GM18858 (cell line): ENCODE measurements at regions not wholly inside any gene's neighbourhood (a gene's known extent, or its start where the extent isn't known, plus 50 kb on each side); places are given as distances from the start of the nearest gene placed in this dataset.

Experiments used
- ATAC-seq: cut with Tn5 transposase; IDR thresholded peaks from one replicate; pipeline ENCODE4 v1.9.1; 2021; ENCODE audit not compliant: unreplicated experiment

GRCh38 chr3:41126961-41127360 is 72.3 kb upstream of the CTNNB1 start:
- no peak for ATAC-seq

DNA sequence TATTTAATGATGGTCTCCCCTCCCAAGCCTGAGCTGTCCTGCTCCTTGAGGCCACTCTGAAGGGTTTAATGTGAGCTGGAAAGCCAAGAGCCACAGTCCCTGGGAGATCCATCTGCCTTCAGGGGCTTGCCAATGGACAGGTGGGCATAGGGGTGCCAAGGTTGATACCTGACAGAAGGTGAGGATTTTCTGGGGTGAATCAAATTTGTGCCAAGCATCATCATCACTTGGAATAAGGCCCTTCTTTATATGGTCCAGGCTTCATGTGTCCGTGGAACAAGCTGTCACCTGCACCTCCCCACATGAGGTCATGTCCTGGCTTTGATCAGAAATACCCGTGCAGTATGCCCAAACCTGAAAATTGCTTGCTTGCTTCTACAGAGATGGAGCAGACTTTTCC is 71.9 kb upstream of the CTNNB1 start:
- ATAC-seq = no peak

DNA sequence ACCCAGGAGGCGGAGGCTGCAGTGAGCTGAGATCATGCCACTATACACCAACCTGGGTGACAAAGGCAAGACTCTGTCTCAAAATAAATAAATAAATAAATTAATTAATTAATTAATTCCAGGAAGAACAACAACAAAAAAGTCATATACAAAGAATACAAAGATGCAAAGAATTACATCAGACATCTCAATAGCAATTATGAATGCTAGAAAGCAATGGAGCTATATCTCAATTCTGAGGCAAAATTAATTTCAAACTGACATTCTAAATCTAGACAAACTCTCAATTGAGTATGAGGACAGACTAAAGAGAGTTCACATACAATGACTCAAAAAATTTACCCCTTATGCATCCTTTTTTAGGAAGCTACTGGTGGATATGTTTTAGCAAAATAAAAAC is 69.6 kb upstream of the CTNNB1 start:
- no peak for ATAC-seq

- no peak for ATAC-seq
These were observed 68.1 kb upstream of the CTNNB1 start for GRCh38 chr3:41131224-41131623.

- ATAC-seq = no peak
These were observed 61.6 kb upstream of the CTNNB1 start for GRCh38 chr3:41137686-41138111.

GRCh38 chr3:41138146-41138545 is 61.2 kb upstream of the CTNNB1 start:
- no peak for ATAC-seq

DNA sequence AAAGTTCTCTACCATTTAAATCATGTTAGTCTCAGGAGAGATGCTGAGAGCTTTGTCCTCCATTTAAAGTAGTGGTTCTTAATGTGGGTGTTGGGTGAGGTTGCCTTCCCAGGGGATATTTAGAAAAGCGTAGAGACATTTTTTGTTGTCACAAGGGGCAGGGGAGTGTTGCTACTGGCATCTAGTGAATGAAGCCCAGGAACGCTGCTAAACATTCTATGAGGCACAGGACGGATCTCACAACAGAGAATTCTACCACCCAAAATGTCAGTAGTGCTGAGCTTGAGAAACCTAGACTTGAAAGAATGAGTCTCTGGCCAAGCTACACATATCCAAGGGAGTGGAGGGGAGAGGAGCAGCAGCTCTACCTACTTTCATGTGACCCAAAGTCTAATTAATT is 60.7 kb upstream of the CTNNB1 start:
- no peak for ATAC-seq

GRCh38 chr3:41140242-41140641 is 59.1 kb upstream of the CTNNB1 start:
- ATAC-seq = no peak

GRCh38 chr3:41141433-41142167 is 57.7 kb upstream of the CTNNB1 start:
- no peak for ATAC-seq

DNA sequence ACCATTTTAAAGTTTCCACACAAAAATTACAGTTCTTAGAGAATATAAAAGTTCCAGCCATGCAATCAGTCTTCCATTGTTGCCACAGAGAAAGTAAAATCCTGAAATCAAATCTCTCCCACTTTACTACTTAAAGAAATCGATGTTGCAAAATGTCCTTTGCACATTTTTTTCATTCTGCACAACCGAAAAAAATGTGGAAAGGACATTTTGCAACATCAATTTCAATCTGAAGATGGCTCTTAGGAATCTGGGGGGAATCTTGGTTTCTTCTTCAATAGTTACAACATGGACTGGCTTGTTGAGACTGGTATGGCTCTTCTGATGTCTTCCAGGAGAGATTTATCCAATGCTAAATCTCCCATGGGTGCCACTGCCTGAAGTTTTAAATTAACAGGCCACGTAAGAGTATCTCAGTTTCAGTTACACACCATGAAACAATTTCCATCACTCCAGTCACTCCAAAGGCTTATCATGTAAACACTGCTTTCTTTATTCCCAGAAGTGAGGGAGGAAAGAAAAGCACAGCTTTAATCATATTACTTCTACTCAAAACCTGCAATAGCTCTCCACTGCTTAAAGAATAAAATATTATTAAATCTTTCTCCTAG is 55.8 kb upstream of the CTNNB1 start:
- no peak for ATAC-seq

DNA sequence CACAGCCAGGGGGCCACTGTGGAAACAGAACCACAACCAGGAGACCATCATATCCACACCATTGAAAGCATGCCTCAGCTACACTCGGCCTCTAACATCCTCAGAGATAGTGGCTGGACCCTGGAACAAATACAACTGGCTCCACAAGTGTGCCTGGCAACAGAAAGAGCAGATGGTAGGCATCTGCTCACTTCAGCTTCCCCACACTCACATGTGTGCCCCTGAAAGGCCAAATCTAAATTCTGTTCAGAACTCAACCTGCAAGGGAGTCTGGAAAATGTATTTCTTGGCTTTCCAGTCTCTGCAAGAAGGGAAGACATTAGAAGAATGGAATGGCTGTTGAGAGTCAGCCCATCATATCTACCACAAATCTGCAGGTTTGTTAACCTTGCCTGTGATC is 54.7 kb upstream of the CTNNB1 start:
- ATAC-seq = no peak

DNA sequence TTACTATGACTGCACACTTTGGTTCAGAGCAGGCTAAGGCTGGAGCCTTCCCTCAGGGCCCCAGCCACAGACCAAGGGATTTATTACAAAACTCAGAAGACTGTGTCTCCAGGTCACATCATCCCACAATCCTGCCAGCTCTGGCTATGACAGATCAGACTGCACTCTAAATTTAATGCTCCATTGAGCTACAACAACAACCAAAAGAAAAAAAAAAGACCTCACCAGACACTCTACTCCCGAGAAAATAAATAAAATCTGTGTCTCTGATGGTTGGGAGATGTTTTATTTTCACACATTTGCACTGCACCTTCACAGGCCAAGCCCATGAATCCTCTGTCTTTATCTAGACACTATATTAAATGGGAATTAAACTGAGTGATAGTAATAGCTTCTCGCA is 50.8 kb upstream of the CTNNB1 start:
- no peak for ATAC-seq

DNA sequence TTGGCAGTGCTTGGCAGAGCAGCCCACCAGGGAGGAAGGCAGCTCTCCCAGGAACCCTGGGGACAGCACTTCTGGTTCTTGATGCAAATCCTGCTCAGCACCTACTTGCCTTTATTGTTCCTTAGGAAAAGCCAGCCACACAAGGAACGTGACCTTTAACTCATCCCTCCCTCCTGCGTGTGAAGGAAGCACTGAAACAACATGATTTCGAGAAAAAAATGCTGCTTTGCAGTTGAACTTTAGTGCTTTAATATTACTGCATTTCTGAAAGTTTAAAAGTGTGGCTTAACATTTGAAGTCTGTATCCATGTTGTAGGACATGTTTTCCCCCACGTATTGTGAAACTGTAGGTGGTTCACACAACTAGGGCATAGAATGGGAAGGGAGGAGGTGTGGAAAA is 50.4 kb upstream of the CTNNB1 start:
- no peak for ATAC-seq
